ENCODE measurements at regions not wholly inside any gene's neighbourhood (a gene's known extent, or its start where the extent isn't known, plus 50 kb on each side); places are given as distances from the start of the nearest gene placed in this dataset.

DNA sequence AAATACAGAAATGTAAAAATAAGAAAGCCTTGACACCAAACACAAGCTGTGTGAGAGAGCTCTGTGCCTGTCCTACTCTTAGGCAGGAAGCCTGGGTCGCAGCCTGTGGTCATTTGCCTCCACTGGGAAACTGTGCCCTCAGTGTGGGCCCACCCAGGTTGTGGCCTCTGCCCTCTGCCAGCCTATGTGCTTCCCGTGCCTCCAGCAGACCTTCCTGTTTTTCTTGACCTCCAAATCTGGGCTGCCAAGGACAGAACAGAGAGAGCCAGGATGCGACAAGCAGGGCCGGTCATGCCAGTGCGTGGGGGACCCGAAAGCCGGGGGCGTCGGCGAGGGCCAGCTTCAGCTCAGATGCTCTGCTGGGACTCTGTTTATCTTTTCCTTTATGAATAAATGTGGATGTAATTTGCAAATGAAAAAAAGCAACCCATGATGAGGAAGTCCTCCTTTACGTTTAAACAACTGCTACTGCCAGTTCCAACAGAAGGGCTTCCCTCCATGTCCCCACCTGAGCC, 189.2 kb upstream of the EXOC2 start:
- no peak overlapping the region for H3K4me3 ChIP-seq (replicated peaks; ENCODE audit: low read depth, low read length)
- DNase-seq (ENCODE audit: extremely low read depth, insufficient read length): no peak

GRCh38 chr6:878179-878578, 185.2 kb upstream of the EXOC2 start:
- Histone ChIP-seq H3K4me3 (replicated peaks; ENCODE audit: low read depth, low read length) (no peak overlapping the region), H3K27me3 (replicated peaks; ENCODE audit: control insufficient read depth, insufficient read depth, low read length) (no peaks in the 10 kb centered on the region), H3K36me3 (ENCODE audit: control insufficient read depth, insufficient read depth, low read length) (no peaks in the 10 kb centered on the region)
- no peak for DNase-seq (ENCODE audit: extremely low read depth, insufficient read length)
- TF ChIP-seq, protein P1, sequence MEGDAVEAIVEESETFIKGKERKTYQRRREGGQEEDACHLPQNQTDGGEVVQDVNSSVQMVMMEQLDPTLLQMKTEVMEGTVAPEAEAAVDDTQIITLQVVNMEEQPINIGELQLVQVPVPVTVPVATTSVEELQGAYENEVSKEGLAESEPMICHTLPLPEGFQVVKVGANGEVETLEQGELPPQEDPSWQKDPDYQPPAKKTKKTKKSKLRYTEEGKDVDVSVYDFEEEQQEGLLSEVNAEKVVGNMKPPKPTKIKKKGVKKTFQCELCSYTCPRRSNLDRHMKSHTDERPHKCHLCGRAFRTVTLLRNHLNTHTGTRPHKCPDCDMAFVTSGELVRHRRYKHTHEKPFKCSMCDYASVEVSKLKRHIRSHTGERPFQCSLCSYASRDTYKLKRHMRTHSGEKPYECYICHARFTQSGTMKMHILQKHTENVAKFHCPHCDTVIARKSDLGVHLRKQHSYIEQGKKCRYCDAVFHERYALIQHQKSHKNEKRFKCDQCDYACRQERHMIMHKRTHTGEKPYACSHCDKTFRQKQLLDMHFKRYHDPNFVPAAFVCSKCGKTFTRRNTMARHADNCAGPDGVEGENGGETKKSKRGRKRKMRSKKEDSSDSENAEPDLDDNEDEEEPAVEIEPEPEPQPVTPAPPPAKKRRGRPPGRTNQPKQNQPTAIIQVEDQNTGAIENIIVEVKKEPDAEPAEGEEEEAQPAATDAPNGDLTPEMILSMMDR (IDR thresholded peaks at IDR 0.05; ENCODE audit: insufficient read depth, low read length, poor library complexity, severe bottlenecking): no peak

More for the DNA sequence above, 189.2 kb upstream of the EXOC2 start:
- TF ChIP-seq, protein P1 (IDR thresholded peaks at IDR 0.05; ENCODE audit: insufficient read depth, low read length, poor library complexity, severe bottlenecking): no peak
- Histone ChIP-seq H3K36me3 (ENCODE audit: control insufficient read depth, insufficient read depth, low read length) (no peaks in the 10 kb centered on the region), H3K27me3 (replicated peaks; ENCODE audit: control insufficient read depth, insufficient read depth, low read length) (no peaks in the 10 kb centered on the region)

DNA sequence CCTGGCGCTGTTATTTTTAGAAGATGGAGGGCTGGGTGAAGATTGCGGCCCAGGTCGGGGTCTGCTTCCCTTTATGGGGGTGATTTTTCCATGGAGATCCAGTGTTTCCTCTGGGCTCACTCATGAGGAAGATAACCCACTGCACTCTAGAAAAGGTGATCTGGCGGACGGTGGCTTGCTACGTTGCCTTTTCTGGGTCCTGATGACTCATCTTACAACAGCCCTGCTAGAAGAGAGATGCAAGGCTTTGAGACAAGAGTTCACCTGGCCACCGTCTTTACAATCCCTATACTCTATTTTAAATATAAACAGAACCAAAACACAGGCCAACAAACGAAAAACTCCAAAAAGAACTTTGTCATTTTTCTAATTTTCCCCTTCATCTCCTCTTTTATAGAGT, 182.1 kb upstream of the EXOC2 start:
- no peaks in the 10 kb centered on the region for H3K36me3 ChIP-seq (ENCODE audit: control insufficient read depth, insufficient read depth, low read length)
- no peak for DNase-seq (ENCODE audit: extremely low read depth, insufficient read length)
- no peaks in the 10 kb centered on the region for H3K27me3 ChIP-seq (replicated peaks; ENCODE audit: control insufficient read depth, insufficient read depth, low read length)
- TF ChIP-seq, protein P1 (IDR thresholded peaks at IDR 0.05; ENCODE audit: insufficient read depth, low read length, poor library complexity, severe bottlenecking): no peak
- H3K4me3 ChIP-seq (replicated peaks; ENCODE audit: low read depth, low read length): no peak overlapping the region

- DNase-seq (ENCODE audit: extremely low read depth, insufficient read length): no peak
- Histone ChIP-seq H3K36me3 (ENCODE audit: control insufficient read depth, insufficient read depth, low read length) (no peaks in the 10 kb centered on the region), H3K4me3 (replicated peaks; ENCODE audit: low read depth, low read length) (no peak overlapping the region), H3K27me3 (replicated peaks; ENCODE audit: control insufficient read depth, insufficient read depth, low read length) (no peaks in the 10 kb centered on the region)
- TF ChIP-seq, protein P1 (IDR thresholded peaks at IDR 0.05; ENCODE audit: insufficient read depth, low read length, poor library complexity, severe bottlenecking): no peak
Observed at GRCh38 chr6:872570-873125, 179.7 kb upstream of the EXOC2 start.

GRCh38 chr6:871503-871902, 178.6 kb upstream of the EXOC2 start:
- H3K4me3 ChIP-seq (replicated peaks; ENCODE audit: low read depth, low read length): no peak overlapping the region
- DNase-seq (ENCODE audit: extremely low read depth, insufficient read length): no peak
- H3K27me3 ChIP-seq (replicated peaks; ENCODE audit: control insufficient read depth, insufficient read depth, low read length): no peaks in the 10 kb centered on the region
- H3K36me3 ChIP-seq (ENCODE audit: control insufficient read depth, insufficient read depth, low read length): no peaks in the 10 kb centered on the region
- TF ChIP-seq, protein P1 (IDR thresholded peaks at IDR 0.05; ENCODE audit: insufficient read depth, low read length, poor library complexity, severe bottlenecking): no peak

DNA sequence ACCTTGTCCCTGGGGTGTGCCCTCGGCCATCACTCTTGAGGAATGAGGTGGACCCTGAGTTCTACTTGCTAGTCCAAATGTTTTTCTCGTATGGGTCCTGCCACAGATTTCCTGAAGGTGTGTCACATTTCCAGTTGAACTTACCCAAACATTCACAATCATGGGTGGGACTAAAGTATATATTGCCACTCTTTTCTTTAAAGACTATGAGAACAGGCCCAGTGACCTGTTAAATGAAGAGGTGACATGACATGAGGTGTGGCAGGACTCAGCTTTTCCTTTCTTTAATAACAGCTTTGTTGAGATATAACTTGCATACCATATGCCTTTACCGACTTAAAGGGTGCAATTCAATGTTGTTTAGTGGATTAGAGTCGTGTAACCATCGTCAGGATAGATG, 177.2 kb upstream of the EXOC2 start:
- no peak for DNase-seq (ENCODE audit: extremely low read depth, insufficient read length)
- Histone ChIP-seq H3K4me3 (replicated peaks; ENCODE audit: low read depth, low read length) (no peak overlapping the region), H3K36me3 (ENCODE audit: control insufficient read depth, insufficient read depth, low read length) (no peaks in the 10 kb centered on the region), H3K27me3 (replicated peaks; ENCODE audit: control insufficient read depth, insufficient read depth, low read length) (no peaks in the 10 kb centered on the region)
- TF ChIP-seq, protein P1 (IDR thresholded peaks at IDR 0.05; ENCODE audit: insufficient read depth, low read length, poor library complexity, severe bottlenecking): no peak
